ENCODE measurements at regions not wholly inside any gene's neighbourhood (a gene's known extent, or its start where the extent isn't known, plus 50 kb on each side); places are given as distances from the start of the nearest gene placed in this dataset.
"Not testable (repeated sequence)": the region's sequence is repeated elsewhere in the genome, so short reads cannot be mapped to it uniquely, and the experiment has no call there.

DNA sequence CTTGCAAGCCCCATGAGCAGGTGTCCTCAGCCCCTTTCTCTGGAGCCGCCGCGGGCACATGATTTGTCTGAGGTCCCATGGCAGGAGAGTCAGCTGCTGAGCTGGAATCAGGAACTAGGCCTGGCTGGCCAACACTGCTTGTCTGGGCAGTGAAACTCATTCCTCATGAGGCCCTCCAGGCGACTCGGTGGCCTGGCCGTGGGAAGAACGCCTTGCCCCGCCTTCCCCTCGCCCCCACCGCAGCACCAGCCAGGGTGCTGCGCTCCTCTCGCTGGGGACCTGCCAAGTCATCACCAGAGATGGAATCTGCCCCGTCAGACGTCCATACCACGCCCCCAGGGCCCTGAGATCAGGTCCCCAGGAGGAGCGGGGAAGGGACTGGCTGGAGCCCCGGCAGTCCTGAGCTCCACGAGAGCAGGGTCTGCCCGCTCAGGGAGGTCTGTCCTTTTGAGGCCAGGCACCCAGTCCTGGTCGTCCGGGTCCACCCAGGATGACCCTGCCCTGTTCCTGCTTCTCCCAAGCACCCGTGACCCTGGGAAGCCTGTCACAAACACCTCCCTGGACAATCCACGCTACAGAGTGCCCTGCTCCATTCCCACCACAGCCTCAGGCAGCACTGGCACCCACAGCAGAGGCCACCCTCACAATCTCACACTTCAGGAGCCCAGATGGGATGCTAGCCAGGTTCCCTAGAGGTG lies 5414.5 kb upstream of the TPTE start:
- H3K4me1 Mint-ChIP-seq, H3K27me3 Mint-ChIP-seq, CTCF ChIA-PET, H3K36me3 Mint-ChIP-seq, DNase-seq, H3K9me3 Mint-ChIP-seq, H3K4me3 Mint-ChIP-seq: not testable (repeated sequence)
- peak overlapping the region; percentile 90 for H3K27ac Mint-ChIP-seq

DNA sequence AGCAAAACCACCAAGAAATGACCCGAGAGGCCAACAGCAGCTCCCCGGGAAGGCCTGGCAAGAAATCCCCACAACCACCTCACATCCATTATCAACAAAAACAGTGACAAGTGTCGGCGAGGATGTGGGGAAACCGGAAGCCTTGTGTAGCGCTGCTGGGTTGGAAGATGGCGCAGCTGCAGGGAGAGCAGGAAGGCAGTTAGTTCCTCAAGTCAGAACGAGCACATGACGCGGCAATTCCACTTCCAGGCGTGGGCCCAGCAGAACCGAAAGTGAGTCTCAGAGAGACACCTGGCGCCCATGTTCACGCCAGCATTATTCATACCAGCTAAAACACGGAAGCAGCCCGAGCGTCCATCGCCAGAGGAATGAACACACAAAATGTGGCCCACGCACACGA lies 5413.7 kb upstream of the TPTE start:
- H3K9me3 Mint-ChIP-seq, H3K4me1 Mint-ChIP-seq, DNase-seq, CTCF ChIA-PET, H3K4me3 Mint-ChIP-seq, H3K36me3 Mint-ChIP-seq, H3K27ac Mint-ChIP-seq, H3K27me3 Mint-ChIP-seq: not testable (repeated sequence)

DNA sequence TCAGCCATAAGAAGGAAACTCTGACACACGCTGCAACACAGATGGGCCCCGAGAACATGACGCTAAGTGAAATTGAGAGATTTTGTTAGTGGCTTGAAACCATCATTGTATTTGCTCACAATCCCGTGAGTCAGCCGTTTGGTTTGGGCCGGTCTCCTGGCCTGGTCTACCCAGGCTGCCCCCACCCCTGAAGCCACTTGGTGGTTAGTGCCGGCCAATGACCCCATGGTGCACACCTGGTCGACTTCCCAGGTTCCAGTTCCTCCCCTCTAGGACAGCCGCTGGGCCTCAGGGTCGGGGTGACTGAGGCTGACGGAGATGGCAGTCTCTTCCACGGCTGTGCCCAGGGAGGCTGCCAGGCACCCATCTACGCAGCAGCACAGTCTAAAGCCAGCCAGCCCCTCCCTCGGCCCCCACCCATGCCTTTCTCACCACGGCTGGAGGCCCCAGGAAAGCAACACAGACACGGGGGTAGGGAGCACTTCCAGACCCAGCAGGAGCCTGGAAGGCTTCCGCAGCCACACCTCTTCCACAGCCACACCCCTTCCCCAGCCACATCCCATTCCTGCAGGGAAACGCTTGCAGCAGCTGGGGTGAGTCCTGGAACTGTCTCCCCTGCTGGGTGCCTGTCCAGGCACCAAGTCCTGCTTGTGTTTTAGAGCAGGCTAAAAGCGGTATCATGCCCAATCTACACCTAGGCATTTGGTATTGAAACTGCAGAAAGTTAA lies 5413.2 kb upstream of the TPTE start:
- H3K27me3 Mint-ChIP-seq, H3K4me1 Mint-ChIP-seq, H3K36me3 Mint-ChIP-seq, CTCF ChIA-PET, DNase-seq, H3K27ac Mint-ChIP-seq, H3K4me3 Mint-ChIP-seq, H3K9me3 Mint-ChIP-seq: not testable (repeated sequence)

DNA sequence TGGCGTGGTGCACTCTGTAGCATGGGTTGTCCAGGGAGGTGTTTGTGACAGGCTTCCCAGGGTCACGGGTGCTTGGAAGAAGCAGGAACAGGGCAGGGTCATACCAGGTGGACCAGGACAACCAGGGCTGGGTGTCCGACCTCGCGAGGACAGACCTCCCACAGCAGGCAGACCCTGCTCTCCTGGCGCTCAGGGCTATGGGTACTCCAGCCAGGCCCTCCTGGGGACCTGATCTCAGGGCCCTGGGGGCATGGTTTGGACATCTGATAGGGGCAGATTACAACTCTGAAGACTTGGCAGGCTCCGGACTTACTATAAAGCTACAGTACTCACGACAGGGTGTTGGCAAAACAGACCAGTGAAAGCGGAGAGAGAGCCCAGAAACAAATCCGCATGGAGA lies 5410.2 kb upstream of the TPTE start:
- H3K9me3 Mint-ChIP-seq, H3K36me3 Mint-ChIP-seq, H3K27me3 Mint-ChIP-seq, H3K4me3 Mint-ChIP-seq, CTCF ChIA-PET, H3K27ac Mint-ChIP-seq, H3K4me1 Mint-ChIP-seq, DNase-seq: not testable (repeated sequence)

DNA sequence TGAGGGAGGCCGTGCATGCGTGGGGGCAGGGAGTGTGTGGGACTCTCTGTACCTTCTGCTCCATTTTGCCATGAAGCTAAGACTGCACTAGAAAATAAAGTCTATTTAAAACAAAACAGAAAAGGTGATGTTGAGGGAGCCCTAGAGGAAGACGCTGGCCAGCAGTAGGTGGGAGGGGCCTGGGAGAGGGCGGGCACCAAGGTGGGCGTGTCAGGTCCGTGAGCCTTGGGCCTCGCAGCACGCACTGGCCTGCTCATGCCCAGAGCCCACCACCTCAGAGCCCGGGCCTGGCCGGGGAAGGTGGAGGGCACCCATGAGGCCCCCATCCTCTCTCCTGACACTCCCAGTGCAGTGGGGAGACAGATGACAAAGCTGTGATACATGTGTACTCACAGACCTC lies 5408.3 kb upstream of the TPTE start:
- H3K4me3 Mint-ChIP-seq, H3K27ac Mint-ChIP-seq, H3K9me3 Mint-ChIP-seq, H3K4me1 Mint-ChIP-seq, H3K27me3 Mint-ChIP-seq, CTCF ChIA-PET, H3K36me3 Mint-ChIP-seq, DNase-seq: not testable (repeated sequence)

DNA sequence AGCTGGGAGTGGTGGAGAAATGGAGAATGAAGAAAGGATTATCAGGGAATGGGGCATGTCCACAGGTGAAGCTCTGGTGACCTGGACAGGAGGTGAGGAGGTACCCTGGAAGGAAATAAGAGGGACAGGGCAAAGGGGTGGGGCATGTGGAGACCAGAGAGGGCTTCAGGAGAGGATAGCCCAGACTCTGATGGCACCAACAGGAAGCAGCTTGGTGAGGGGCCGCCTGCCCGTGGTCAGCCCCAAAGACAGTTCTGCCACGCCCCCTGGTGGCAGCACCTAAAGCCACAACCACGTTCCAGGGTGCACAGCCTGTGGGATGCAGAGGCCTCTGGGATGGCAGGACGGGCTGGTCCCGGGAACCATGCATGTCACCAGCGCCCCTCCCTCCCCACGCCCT lies 5406.9 kb upstream of the TPTE start:
- H3K36me3 Mint-ChIP-seq, H3K27ac Mint-ChIP-seq, DNase-seq, H3K4me3 Mint-ChIP-seq, H3K9me3 Mint-ChIP-seq, CTCF ChIA-PET, H3K4me1 Mint-ChIP-seq, H3K27me3 Mint-ChIP-seq: not testable (repeated sequence)

DNA sequence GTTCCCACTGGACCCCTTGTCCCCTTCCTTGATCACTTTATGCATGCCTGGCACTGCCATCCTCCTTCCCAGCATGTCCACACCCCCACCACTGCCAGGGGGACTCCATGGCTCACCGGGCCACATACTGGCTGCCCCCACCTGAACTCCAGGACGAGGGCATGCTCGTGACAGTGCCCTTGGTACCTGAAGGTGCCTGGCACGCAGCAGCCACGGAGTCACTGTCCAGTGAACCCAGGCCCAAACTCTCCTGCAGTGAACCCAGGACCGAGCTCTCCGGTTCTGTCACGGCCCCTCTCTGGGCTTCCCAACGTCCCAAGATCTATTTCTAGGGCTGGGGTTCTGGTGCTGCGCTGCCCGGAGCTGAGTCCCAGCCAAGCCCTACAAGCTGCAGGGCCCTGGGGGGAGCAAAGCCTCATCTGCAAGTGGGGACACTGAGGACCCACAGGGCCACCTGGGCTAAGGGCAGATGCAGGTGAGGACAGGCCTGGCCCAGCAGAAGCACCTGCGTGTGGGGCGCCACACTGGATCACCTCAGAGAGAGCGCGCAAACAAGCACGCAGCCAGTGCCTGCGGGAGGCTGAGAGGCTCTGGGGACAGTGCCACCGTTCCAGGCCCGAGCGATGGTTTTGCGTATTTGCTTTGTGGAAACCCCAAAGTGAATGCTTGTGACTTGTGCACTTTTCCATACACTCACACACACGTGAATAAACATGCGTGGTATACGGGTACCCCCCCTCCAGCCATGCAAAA lies 5406.3 kb upstream of the TPTE start:
- H3K36me3 Mint-ChIP-seq, H3K27me3 Mint-ChIP-seq, H3K27ac Mint-ChIP-seq, H3K4me1 Mint-ChIP-seq, H3K4me3 Mint-ChIP-seq, CTCF ChIA-PET, DNase-seq, H3K9me3 Mint-ChIP-seq: not testable (repeated sequence)

DNA sequence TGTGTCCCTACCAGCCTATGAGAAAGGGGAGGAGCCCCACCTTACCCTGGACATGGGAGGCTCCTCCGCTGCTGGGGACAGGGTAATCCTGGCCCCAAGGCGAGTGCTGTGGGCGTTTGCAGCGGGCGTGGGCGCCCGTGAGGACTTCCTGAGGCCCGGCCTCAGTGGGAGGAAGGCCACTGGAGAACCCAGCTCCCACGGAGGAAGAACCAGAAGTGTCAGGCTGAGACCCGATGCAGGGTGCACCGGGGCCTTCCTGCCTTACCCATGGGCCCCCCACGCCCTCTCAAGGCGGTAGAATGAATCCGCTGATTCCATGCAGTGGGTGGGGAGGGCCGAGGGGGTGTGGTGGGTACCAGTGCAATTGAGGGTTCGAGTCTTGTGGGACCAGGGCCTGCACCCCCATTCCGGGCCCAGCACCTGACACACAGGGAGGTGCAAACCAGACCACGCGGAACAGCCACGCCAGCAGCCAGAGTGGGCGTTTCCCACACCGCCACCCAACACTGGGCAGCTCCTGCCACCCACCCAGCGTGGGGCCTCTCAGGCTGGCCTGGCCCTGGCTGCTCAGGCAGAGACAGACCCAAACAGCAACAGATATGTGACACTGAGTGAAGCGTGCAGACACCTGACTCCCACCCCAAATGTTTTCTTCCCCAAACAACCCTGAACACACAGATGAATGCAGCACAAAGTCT lies 5405.6 kb upstream of the TPTE start:
- H3K4me3 Mint-ChIP-seq, H3K27me3 Mint-ChIP-seq, H3K9me3 Mint-ChIP-seq, DNase-seq, H3K4me1 Mint-ChIP-seq, CTCF ChIA-PET, H3K27ac Mint-ChIP-seq, H3K36me3 Mint-ChIP-seq: not testable (repeated sequence)

DNA sequence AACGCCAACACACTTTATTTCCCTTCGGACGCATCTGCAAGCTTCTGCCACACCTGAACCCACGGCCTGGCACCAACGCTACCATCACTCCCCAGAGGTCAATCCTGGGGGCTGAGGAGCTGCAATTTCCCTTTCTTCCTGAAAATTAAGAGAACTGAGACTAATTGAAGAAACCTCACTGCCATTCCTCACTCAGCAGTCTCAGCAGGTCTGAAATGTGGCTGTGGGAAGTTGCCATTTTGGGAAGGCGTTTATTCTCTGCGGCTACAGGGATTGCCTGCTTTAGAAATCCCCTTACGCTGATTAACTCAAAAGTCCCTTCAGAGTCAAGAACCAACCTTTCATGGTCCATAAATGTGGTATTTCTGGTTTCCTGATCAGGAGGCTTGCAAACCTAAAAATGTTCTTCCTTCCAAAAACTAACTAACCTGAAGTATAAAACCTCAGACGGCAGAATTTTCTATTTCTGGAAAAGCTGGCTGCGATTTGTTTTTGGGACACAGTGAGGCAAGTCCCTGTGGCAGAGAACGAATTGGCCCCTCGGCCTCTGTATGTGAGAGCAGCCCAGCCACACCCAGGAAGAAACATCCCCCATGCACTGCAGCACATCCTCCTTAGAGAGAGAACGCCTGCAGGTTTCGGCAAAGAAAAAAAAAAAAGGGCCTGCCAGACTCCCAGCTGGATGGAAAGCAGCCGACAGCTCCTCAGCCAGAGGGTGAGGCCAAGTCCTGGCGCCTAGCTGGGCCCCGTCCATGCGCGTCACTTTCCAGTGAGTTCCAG lies 5404.8 kb upstream of the TPTE start:
- H3K36me3 Mint-ChIP-seq, DNase-seq, H3K9me3 Mint-ChIP-seq, CTCF ChIA-PET, H3K27me3 Mint-ChIP-seq, H3K4me3 Mint-ChIP-seq, H3K4me1 Mint-ChIP-seq, H3K27ac Mint-ChIP-seq: not testable (repeated sequence)

DNA sequence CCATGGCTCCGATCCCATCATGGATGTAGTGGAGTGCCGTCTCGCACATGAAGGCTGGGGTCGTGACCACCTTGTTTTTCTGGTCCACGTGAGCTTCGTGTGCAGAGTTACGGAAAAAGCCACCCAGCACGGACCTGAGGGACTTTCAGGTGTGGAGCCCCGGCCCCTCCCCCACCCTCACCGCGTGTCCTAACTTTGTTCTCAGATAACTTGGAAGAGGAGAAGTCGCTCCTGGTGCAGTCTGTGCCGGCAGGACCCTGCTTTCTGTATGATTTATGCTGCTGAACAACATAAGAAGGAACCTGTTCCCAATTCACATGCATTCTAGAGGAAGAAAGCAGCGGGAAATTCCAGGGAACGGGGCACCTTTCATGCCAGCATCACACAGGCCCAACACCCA lies 5404.2 kb upstream of the TPTE start:
- H3K4me3 Mint-ChIP-seq, CTCF ChIA-PET, H3K4me1 Mint-ChIP-seq, H3K9me3 Mint-ChIP-seq, DNase-seq, H3K36me3 Mint-ChIP-seq, H3K27me3 Mint-ChIP-seq, H3K27ac Mint-ChIP-seq: not testable (repeated sequence)

DNA sequence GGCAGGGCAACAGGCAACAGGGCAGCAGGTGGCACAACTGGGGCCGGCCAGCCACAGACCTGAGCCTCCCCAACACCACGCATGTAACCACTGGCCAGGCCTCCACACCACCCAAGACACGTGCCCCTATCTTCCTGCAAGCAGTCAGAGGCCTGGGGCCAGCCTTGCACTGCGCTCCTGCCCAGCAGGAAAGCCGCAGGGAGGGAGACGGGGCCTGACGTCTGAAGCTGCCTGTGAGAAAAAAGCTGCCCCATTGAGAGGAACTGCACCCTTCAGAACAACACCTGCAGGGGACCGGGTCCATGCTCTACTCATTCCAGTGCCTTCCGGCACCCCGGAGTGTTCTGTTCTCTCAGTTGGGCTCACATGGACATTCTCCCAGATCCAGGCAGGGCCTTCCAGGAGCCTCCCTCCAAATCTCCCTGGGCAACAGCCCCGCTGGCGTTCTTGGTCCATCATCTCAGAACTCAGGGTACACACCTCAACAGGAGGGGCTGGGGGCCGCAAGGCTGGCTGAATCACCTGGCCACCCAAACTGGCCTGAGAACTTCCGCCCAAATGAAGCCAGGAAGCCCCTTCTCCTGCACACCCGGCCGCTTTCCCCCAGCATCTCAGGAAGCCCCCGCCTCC lies 5403.6 kb upstream of the TPTE start:
- peak; percentile 25 for DNase-seq
- H3K27me3 Mint-ChIP-seq, H3K4me3 Mint-ChIP-seq, H3K9me3 Mint-ChIP-seq, H3K36me3 Mint-ChIP-seq, H3K4me1 Mint-ChIP-seq, CTCF ChIA-PET: not testable (repeated sequence)
- H3K27ac Mint-ChIP-seq: peak overlapping the region; percentile 70

DNA sequence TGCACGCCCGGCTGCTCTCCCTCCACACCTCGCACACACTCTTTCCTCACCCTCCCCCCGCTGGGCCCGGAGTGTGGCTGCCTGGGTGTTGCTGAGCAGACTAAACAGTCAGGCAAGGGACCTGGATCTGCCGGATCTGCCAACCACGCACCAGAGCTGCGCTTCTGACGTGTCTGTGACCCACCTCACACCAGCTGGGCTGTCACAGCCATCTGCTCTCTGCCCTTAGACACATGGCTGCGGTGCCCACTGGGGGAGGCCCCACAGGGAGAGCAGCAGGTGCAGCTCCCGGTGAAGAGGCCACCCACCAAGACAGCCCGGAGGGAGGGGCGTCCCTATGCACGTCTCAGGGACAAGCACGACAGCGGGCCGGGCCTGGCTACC lies 5403.1 kb upstream of the TPTE start:
- H3K9me3 Mint-ChIP-seq, H3K27me3 Mint-ChIP-seq, CTCF ChIA-PET, H3K4me1 Mint-ChIP-seq, H3K36me3 Mint-ChIP-seq, H3K4me3 Mint-ChIP-seq, H3K27ac Mint-ChIP-seq: not testable (repeated sequence)
- peak; percentile 42 for DNase-seq

DNA sequence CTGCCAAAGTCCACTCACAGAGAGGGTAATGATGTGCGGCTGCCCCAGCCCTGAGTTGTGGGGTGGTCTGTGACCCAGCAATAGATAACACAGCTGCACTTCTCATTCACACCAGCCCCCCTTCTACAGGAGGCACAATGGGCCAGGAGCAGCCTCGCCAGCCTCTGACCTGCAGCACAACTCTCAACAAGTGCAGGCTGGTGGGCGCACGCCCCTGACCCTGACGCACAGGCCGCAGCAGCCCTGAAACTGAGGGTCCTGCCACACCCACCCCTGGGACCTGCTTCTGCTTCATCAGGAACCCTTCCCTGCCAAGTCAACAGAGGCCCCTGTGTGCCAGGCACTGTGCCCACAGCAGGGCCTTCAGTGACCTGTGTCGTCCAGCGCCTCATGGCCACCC lies 5402.2 kb upstream of the TPTE start:
- H3K4me1 Mint-ChIP-seq, H3K27ac Mint-ChIP-seq, H3K27me3 Mint-ChIP-seq, H3K36me3 Mint-ChIP-seq, H3K9me3 Mint-ChIP-seq, CTCF ChIA-PET, DNase-seq, H3K4me3 Mint-ChIP-seq: not testable (repeated sequence)

DNA sequence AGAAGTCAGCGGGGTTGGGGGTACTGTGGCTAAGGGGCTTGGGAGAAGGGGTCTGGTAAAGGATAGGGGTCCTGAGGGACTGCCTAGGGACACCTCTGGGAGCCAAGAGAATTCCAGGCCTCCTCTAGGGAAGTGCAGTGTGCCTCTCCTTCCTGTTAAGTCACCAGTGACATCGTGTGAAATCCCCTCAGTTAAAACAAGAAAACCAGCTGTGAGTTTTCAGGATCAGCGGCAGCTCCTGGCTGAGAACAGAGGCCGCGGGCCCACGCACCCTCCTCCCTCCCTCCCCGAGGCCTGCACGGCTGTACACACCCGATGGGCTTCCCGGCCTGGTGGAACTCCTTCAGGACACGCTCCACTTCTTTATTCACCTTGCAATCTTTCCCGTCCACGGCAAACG lies 5400.0 kb upstream of the TPTE start:
- H3K4me1 Mint-ChIP-seq, H3K27me3 Mint-ChIP-seq, CTCF ChIA-PET, H3K36me3 Mint-ChIP-seq, DNase-seq, H3K4me3 Mint-ChIP-seq, H3K9me3 Mint-ChIP-seq, H3K27ac Mint-ChIP-seq: not testable (repeated sequence)
